ENCODE measurements at regions not wholly inside any gene's neighbourhood (a gene's known extent, or its start where the extent isn't known, plus 50 kb on each side); places are given as distances from the start of the nearest gene placed in this dataset.

- Histone ChIP-seq H3K4me1 (ENCODE audit: insufficient read depth, low read length) (peaks cover 27% of the 10 kb centered on the region), H3K4me3 (ENCODE audit: low read length) (no peak overlapping the region), H3K27me3 (ENCODE audit: insufficient read depth, low read length) (no peaks in the 10 kb centered on the region), H3K36me3 (ENCODE audit: insufficient read depth, low read length) (no peaks in the 10 kb centered on the region), H2AFZ (ENCODE audit: low read depth, low read length) (no peak overlapping the region), H3K9me3 (ENCODE audit: low read length) (no peaks in the 10 kb centered on the region)
Measured at GRCh38 chr9:80399606-80400005, 827.8 kb downstream of the TLE4 start.

- no peaks in the 10 kb centered on the region for H3K27me3 ChIP-seq (ENCODE audit: insufficient read depth, low read length)
- H3K4me1 ChIP-seq (ENCODE audit: insufficient read depth, low read length), result no peaks in the 10 kb centered on the region
- H3K36me3 ChIP-seq (ENCODE audit: insufficient read depth, low read length), result no peaks in the 10 kb centered on the region
- no peaks in the 10 kb centered on the region for H3K9me3 ChIP-seq (ENCODE audit: low read length)
- no peak overlapping the region for H2AFZ ChIP-seq (ENCODE audit: low read depth, low read length)
- no peak overlapping the region for H3K4me3 ChIP-seq (ENCODE audit: low read length)
Measured at GRCh38 chr9:80387828-80388227, 816.1 kb downstream of the TLE4 start.

- Histone ChIP-seq H3K4me1 (ENCODE audit: insufficient read depth, low read length) (no peaks in the 10 kb centered on the region), H3K36me3 (ENCODE audit: insufficient read depth, low read length) (no peaks in the 10 kb centered on the region), H3K9me3 (ENCODE audit: low read length) (no peaks in the 10 kb centered on the region), H3K4me3 (ENCODE audit: low read length) (no peak overlapping the region), H2AFZ (ENCODE audit: low read depth, low read length) (no peak overlapping the region), H3K27me3 (ENCODE audit: insufficient read depth, low read length) (no peaks in the 10 kb centered on the region)
Measured at GRCh38 chr9:80385246-80385645, 813.5 kb downstream of the TLE4 start.

GRCh38 chr9:80383331-80383730 lies 811.6 kb downstream of the TLE4 start:
- no peak overlapping the region for H2AFZ ChIP-seq (ENCODE audit: low read depth, low read length)
- H3K36me3 ChIP-seq (ENCODE audit: insufficient read depth, low read length), result no peaks in the 10 kb centered on the region
- H3K9me3 ChIP-seq (ENCODE audit: low read length), result no peaks in the 10 kb centered on the region
- no peak overlapping the region for H3K4me3 ChIP-seq (ENCODE audit: low read length)
- no peaks in the 10 kb centered on the region for H3K4me1 ChIP-seq (ENCODE audit: insufficient read depth, low read length)
- H3K27me3 ChIP-seq (ENCODE audit: insufficient read depth, low read length), result no peaks in the 10 kb centered on the region

- Histone ChIP-seq H3K4me1 (ENCODE audit: insufficient read depth, low read length) (no peaks in the 10 kb centered on the region), H2AFZ (ENCODE audit: low read depth, low read length) (no peak overlapping the region), H3K27me3 (ENCODE audit: insufficient read depth, low read length) (no peaks in the 10 kb centered on the region), H3K36me3 (ENCODE audit: insufficient read depth, low read length) (no peaks in the 10 kb centered on the region), H3K9me3 (ENCODE audit: low read length) (no peaks in the 10 kb centered on the region), H3K4me3 (ENCODE audit: low read length) (no peak overlapping the region)
Measured at GRCh38 chr9:80382211-80382891, 810.6 kb downstream of the TLE4 start.

GRCh38 chr9:80380301-80380700 lies 808.5 kb downstream of the TLE4 start:
- Histone ChIP-seq H3K4me1 (ENCODE audit: insufficient read depth, low read length) (no peaks in the 10 kb centered on the region), H3K4me3 (ENCODE audit: low read length) (no peak overlapping the region), H3K27me3 (ENCODE audit: insufficient read depth, low read length) (no peaks in the 10 kb centered on the region), H2AFZ (ENCODE audit: low read depth, low read length) (no peak overlapping the region), H3K9me3 (ENCODE audit: low read length) (no peaks in the 10 kb centered on the region), H3K36me3 (ENCODE audit: insufficient read depth, low read length) (no peaks in the 10 kb centered on the region)

GRCh38 chr9:80378669-80379293 lies 807.0 kb downstream of the TLE4 start:
- Histone ChIP-seq H3K36me3 (ENCODE audit: insufficient read depth, low read length) (no peaks in the 10 kb centered on the region), H3K4me1 (ENCODE audit: insufficient read depth, low read length) (no peaks in the 10 kb centered on the region)

DNA sequence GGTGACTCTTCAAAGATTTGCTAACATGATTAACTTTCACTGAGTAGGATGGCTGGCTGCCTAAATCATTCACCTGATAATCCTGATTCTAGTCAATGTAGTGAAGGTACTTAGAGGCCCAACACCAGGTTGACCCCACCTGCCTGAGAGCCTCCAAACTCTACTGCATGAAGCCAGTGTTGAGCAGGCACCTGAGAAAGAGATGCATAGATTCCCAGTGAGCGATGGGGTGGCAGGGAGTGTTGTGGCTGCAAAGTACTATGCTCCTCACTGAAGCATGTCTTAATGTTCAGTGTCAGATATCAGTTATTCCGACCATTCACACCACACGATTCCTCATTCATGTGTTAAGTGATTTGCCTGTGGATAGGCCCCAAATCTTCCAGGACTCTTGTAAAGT lies 804.4 kb downstream of the TLE4 start:
- Histone ChIP-seq H3K4me1 (ENCODE audit: insufficient read depth, low read length) (no peaks in the 10 kb centered on the region), H3K27me3 (ENCODE audit: insufficient read depth, low read length) (no peaks in the 10 kb centered on the region), H2AFZ (ENCODE audit: low read depth, low read length) (no peak overlapping the region), H3K4me3 (ENCODE audit: low read length) (no peak overlapping the region), H3K36me3 (ENCODE audit: insufficient read depth, low read length) (no peaks in the 10 kb centered on the region), H3K9me3 (ENCODE audit: low read length) (no peaks in the 10 kb centered on the region)

More at GRCh38 chr9:80378669-80379293, 807.0 kb downstream of the TLE4 start:
- Histone ChIP-seq H3K9me3 (ENCODE audit: low read length) (no peaks in the 10 kb centered on the region), H2AFZ (ENCODE audit: low read depth, low read length) (no peak overlapping the region), H3K4me3 (ENCODE audit: low read length) (no peak overlapping the region), H3K27me3 (ENCODE audit: insufficient read depth, low read length) (no peaks in the 10 kb centered on the region)

DNA sequence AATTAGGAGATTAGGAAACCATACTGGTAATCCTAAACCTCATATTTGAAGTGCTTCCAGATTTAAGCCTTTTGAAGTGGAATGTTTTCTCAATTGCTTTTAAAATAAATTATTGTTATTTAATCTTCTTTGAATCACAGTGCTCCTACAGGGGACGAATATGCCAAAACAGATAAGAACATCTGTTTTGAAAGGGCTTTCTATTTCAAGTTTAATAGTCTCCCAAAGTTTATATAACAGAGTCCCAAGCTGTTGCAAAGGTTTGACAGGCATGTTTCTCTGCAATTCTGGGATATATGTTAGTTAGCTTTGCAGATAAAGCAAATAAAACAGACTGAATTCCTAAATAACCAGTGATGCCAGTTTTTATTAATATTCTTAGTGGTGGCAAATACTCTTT lies 803.7 kb downstream of the TLE4 start:
- Histone ChIP-seq H3K4me3 (ENCODE audit: low read length) (no peak overlapping the region), H3K9me3 (ENCODE audit: low read length) (no peaks in the 10 kb centered on the region), H3K27me3 (ENCODE audit: insufficient read depth, low read length) (no peaks in the 10 kb centered on the region), H3K4me1 (ENCODE audit: insufficient read depth, low read length) (no peaks in the 10 kb centered on the region), H2AFZ (ENCODE audit: low read depth, low read length) (no peak overlapping the region), H3K36me3 (ENCODE audit: insufficient read depth, low read length) (no peaks in the 10 kb centered on the region)

GRCh38 chr9:80369641-80370040 lies 797.9 kb downstream of the TLE4 start:
- Histone ChIP-seq H3K4me1 (ENCODE audit: insufficient read depth, low read length) (no peaks in the 10 kb centered on the region), H2AFZ (ENCODE audit: low read depth, low read length) (no peak overlapping the region), H3K9me3 (ENCODE audit: low read length) (no peaks in the 10 kb centered on the region), H3K27me3 (ENCODE audit: insufficient read depth, low read length) (no peaks in the 10 kb centered on the region), H3K36me3 (ENCODE audit: insufficient read depth, low read length) (no peaks in the 10 kb centered on the region), H3K4me3 (ENCODE audit: low read length) (no peak overlapping the region)

- Histone ChIP-seq H3K4me1 (ENCODE audit: insufficient read depth, low read length) (no peaks in the 10 kb centered on the region), H3K36me3 (ENCODE audit: insufficient read depth, low read length) (no peaks in the 10 kb centered on the region), H3K27me3 (ENCODE audit: insufficient read depth, low read length) (no peaks in the 10 kb centered on the region), H3K4me3 (ENCODE audit: low read length) (no peak overlapping the region), H3K9me3 (ENCODE audit: low read length) (no peaks in the 10 kb centered on the region), H2AFZ (ENCODE audit: low read depth, low read length) (no peak overlapping the region)
Measured at GRCh38 chr9:80366626-80367025, 794.9 kb downstream of the TLE4 start.

GRCh38 chr9:80359941-80360881 lies 788.4 kb downstream of the TLE4 start:
- Histone ChIP-seq H2AFZ (ENCODE audit: low read depth, low read length) (no peak overlapping the region), H3K4me3 (ENCODE audit: low read length) (no peak overlapping the region), H3K9me3 (ENCODE audit: low read length) (no peaks in the 10 kb centered on the region), H3K27me3 (ENCODE audit: insufficient read depth, low read length) (no peaks in the 10 kb centered on the region), H3K36me3 (ENCODE audit: insufficient read depth, low read length) (no peaks in the 10 kb centered on the region), H3K4me1 (ENCODE audit: insufficient read depth, low read length) (no peaks in the 10 kb centered on the region)

DNA sequence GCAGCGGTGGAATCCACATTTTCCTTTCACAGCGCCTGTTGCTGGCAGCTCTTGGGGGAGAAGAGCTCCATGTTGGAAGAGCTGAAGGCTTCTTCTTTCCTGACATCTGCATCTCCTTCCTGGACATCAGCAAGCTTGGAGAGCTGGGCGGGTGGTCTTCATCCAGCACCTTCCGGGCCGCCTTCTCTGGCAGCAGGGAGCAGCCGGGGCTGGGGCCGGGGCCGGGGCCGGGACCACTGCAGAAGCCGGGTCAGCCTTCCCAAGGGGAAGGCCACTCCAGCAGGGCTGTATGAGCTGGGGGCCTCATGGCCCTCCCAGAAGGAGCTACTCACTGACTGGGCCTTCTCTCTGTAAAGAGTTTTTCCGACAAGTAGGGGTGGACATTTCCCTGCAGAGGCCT lies 787.5 kb downstream of the TLE4 start:
- H3K4me3 ChIP-seq (ENCODE audit: low read length), result no peak overlapping the region
- no peaks in the 10 kb centered on the region for H3K9me3 ChIP-seq (ENCODE audit: low read length)

More for the DNA sequence above, 787.5 kb downstream of the TLE4 start:
- H2AFZ ChIP-seq (ENCODE audit: low read depth, low read length), result no peak overlapping the region
- no peaks in the 10 kb centered on the region for H3K36me3 ChIP-seq (ENCODE audit: insufficient read depth, low read length)
- no peaks in the 10 kb centered on the region for H3K27me3 ChIP-seq (ENCODE audit: insufficient read depth, low read length)
- no peaks in the 10 kb centered on the region for H3K4me1 ChIP-seq (ENCODE audit: insufficient read depth, low read length)

Measured in neuron (in vitro differentiated cells).